Keratinocyte (primary cell): ENCODE measurements at regions not wholly inside any gene's neighbourhood (a gene's known extent, or its start where the extent isn't known, plus 50 kb on each side); places are given as distances from the start of the nearest gene placed in this dataset.

Experiments
- DNase-seq: peaks from one replicate; pipeline ENCODE4 v3.0.0-alpha.2; 2011; ENCODE audit warnings: low read depth, missing footprints, low spot score
- FAIRE-seq: peaks from 2 replicates; lab custom pipeline; 2011; peaks lifted over from hg19 to GRCh38; lab: Jason Lieb, UNC
- H2AFZ ChIP-seq: 2 replicates; pipeline ENCODE4 v1.6.0; 2012; ENCODE audit warnings: low read length, control low read depth, inconsistent platforms; ENCODE audit not compliant: control insufficient read depth
- H3K27ac ChIP-seq: 2 replicates; pipeline ENCODE4 v1.5.1; 2011; ENCODE audit warnings: low read length; ENCODE audit not compliant: control insufficient read depth, insufficient read depth
- H3K27me3 ChIP-seq: 3 replicates; pipeline ENCODE4 v1.6.0; 2011; ENCODE audit warnings: low read length; ENCODE audit not compliant: control insufficient read depth, insufficient read depth; ENCODE audit errors: extremely low read depth
- H3K36me3 ChIP-seq, 2 experiments: 2 replicates in 1 of 2; 3 replicates in 1 of 2; pipeline ENCODE4 v1.5.1; 2011; ENCODE audit warnings: low read length in 2 of 2, mild to moderate bottlenecking in 1 of 2; ENCODE audit not compliant: control insufficient read depth in 2 of 2, insufficient read depth in 2 of 2; ENCODE audit errors: extremely low read depth in 1 of 2
- H3K4me1 ChIP-seq: 3 replicates; pipeline ENCODE4 v1.5.1; 2011; ENCODE audit warnings: low read length; ENCODE audit not compliant: control insufficient read depth, insufficient read depth; ENCODE audit errors: extremely low read depth
- H3K4me2 ChIP-seq: 3 replicates; pipeline ENCODE4 v1.6.0; 2011; ENCODE audit warnings: low read depth, low read length; ENCODE audit not compliant: control insufficient read depth, insufficient read depth; ENCODE audit errors: extremely low read depth
- H3K4me3 ChIP-seq, 3 experiments: fragments of 200-600 bp in 1 of 3; sonication (generic) in 1 of 3; 2 replicates in 2 of 3; 3 replicates in 1 of 3; pipeline ENCODE4 v1.5.1; 2011 to 2016; ENCODE audit warnings: low read length in 3 of 3, mild to moderate bottlenecking in 3 of 3, control low read depth in 2 of 3, inconsistent platforms in 1 of 3, low read depth in 1 of 3, mixed read lengths in 1 of 3, mixed run types in 1 of 3, moderate library complexity in 1 of 3; ENCODE audit not compliant: control insufficient read depth in 2 of 3, insufficient read depth in 2 of 3; ENCODE audit errors: extremely low read depth in 1 of 3
- H3K79me2 ChIP-seq: 2 replicates; pipeline ENCODE4 v1.6.0; 2012; ENCODE audit warnings: low read length; ENCODE audit not compliant: control insufficient read depth, insufficient read depth
- H3K9ac ChIP-seq: 3 replicates; pipeline ENCODE4 v1.6.0; 2011; ENCODE audit warnings: low read length; ENCODE audit not compliant: control insufficient read depth, insufficient read depth; ENCODE audit errors: extremely low read depth
- H3K9me1 ChIP-seq: 3 replicates; pipeline ENCODE4 v1.6.0; 2011; ENCODE audit warnings: low read length; ENCODE audit not compliant: control insufficient read depth, insufficient read depth; ENCODE audit errors: extremely low read depth
- H3K9me3 ChIP-seq: 2 replicates; pipeline ENCODE4 v1.5.1; 2012; ENCODE audit warnings: low read depth, low read length; ENCODE audit not compliant: control insufficient read depth
- H4K20me1 ChIP-seq: 3 replicates; pipeline ENCODE4 v1.6.0; 2011; ENCODE audit warnings: low read length; ENCODE audit not compliant: control insufficient read depth, insufficient read depth; ENCODE audit errors: extremely low read depth
- EZH2 ChIP-seq: IDR thresholded peaks from one replicate; pipeline ENCODE4 v1.6.1; 2012; ENCODE audit warnings: inconsistent platforms, mild to moderate bottlenecking, low read length, moderate library complexity
- dilution Hi-C: fragments of 300-500 bp; cut with MboI; formaldehyde crosslinking; loops from one replicate; pipeline ENCODE4 v1.7.0; 2020; ENCODE audit warnings: low sequenced_read_pairs; ENCODE audit not compliant: extremely low pct_ligation_motif_present
- TF ChIP-seq, protein P1 (sequence below), 3 experiments: IDR thresholded peaks in 1 of 3; conservative IDR thresholded peaks in 1 of 3; optimal IDR thresholded peaks in 1 of 3; 2 replicates in 2 of 3; 3 replicates in 1 of 3; pipeline versions ENCODE3 to v1.5.1; 2011; ENCODE audit warnings: low read length in 3 of 3, mild to moderate bottlenecking in 3 of 3, moderate library complexity in 2 of 3, control low read depth in 1 of 3, inconsistent platforms in 1 of 3; ENCODE audit not compliant: insufficient read depth in 2 of 3; ENCODE audit errors: extremely low read depth in 1 of 3

DNA sequence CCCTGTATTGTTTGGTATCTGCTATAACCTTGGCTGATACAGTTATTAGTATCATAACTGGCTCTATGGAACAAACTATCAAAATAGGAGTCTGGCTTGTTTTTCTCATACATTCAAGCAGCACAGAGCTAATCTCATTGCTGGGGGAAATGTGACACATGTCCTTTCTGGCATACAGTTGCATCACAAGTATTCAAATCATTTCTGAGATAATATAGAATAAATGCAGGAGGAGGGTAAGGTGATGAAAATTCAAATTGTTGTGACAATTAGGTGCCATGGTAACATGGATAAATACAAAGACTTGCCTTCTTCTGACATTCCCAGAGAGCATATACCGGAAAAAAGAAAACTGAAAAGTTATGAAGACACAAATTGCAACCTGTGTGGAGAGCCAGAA is 2706.8 kb downstream of the ARAP2 start:
- H3K4me3 ChIP-seq: no peak overlapping the region
- no peak for FAIRE-seq
- TF ChIP-seq EZH2: no peak
- TF ChIP-seq, protein P1, sequence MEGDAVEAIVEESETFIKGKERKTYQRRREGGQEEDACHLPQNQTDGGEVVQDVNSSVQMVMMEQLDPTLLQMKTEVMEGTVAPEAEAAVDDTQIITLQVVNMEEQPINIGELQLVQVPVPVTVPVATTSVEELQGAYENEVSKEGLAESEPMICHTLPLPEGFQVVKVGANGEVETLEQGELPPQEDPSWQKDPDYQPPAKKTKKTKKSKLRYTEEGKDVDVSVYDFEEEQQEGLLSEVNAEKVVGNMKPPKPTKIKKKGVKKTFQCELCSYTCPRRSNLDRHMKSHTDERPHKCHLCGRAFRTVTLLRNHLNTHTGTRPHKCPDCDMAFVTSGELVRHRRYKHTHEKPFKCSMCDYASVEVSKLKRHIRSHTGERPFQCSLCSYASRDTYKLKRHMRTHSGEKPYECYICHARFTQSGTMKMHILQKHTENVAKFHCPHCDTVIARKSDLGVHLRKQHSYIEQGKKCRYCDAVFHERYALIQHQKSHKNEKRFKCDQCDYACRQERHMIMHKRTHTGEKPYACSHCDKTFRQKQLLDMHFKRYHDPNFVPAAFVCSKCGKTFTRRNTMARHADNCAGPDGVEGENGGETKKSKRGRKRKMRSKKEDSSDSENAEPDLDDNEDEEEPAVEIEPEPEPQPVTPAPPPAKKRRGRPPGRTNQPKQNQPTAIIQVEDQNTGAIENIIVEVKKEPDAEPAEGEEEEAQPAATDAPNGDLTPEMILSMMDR (optimal IDR thresholded peaks at IDR 0.05 in 1 of 3, IDR thresholded peaks at IDR 0.05 in 1 of 3, conservative IDR thresholded peaks at IDR 0.05 in 1 of 3; ENCODE audit: extremely low read depth in 1 of 3, insufficient read depth in 2 of 3, low read length in 3 of 3): no peak

DNA sequence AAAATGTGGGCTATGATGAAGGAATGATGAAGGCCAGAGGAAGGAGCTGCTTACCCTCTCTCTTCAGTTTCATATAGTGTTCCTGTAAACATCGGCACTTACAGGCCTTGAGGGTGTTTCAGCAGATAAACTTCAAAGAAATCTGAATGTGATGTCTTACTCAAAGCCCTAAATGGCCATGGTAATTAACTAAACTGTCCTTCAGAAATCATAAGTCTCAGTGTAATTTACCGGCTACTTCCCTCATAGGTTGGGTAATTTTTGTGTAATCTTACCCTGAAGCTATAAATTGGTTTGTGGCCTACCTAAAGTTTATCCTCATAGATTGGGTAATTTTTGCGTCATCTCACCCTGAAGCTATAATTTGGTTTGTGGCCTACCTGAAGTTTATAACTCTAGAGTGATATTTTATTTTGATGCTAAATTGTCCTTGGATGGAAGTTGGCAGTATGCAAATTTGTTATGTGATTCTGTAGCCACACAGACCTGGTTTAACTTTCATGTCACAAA is 2700.3 kb downstream of the ARAP2 start:
- no peak overlapping the region for H3K4me3 ChIP-seq
- no peak for DNase-seq
- dilution Hi-C loops: no loop called here
- H3K9me1 ChIP-seq: no peaks in the 10 kb centered on the region
- FAIRE-seq: no peak
- no peaks in the 10 kb centered on the region for H3K27me3 ChIP-seq
- H3K27ac ChIP-seq: no peak overlapping the region
- no peak overlapping the region for H3K4me2 ChIP-seq
- no peak for TF ChIP-seq EZH2
- TF ChIP-seq, protein P1 (optimal IDR thresholded peaks at IDR 0.05 in 1 of 3, IDR thresholded peaks at IDR 0.05 in 1 of 3, conservative IDR thresholded peaks at IDR 0.05 in 1 of 3; ENCODE audit: extremely low read depth in 1 of 3, insufficient read depth in 2 of 3, low read length in 3 of 3): no peak
- no peaks in the 10 kb centered on the region for H4K20me1 ChIP-seq
- no peak overlapping the region for H2AFZ ChIP-seq
- no peaks in the 10 kb centered on the region for H3K9me3 ChIP-seq
- H3K79me2 ChIP-seq: no peaks in the 10 kb centered on the region
- no peak overlapping the region for H3K9ac ChIP-seq
- no peaks in the 10 kb centered on the region for H3K36me3 ChIP-seq
- H3K4me1 ChIP-seq: no peaks in the 10 kb centered on the region

More for the DNA sequence above, 2706.8 kb downstream of the ARAP2 start:
- DNase-seq: no peak
- Histone ChIP-seq H2AFZ (no peak overlapping the region), H3K4me1 (no peaks in the 10 kb centered on the region), H3K4me2 (no peak overlapping the region), H3K27me3 (no peaks in the 10 kb centered on the region), H3K9me1 (no peaks in the 10 kb centered on the region), H4K20me1 (no peaks in the 10 kb centered on the region), H3K79me2 (no peaks in the 10 kb centered on the region), H3K27ac (no peak overlapping the region), H3K9me3 (no peaks in the 10 kb centered on the region), H3K36me3 (no peaks in the 10 kb centered on the region), H3K9ac (no peak overlapping the region)
- dilution Hi-C loops: no loop called here
